ENCODE measurements at regions not wholly inside any gene's neighbourhood (a gene's known extent, or its start where the extent isn't known, plus 50 kb on each side); places are given as distances from the start of the nearest gene placed in this dataset.

- no TSS peak for BruUV-seq (replicated peaks)
Observed at GRCh38 chr2:21591926-21592325, 468.2 kb downstream of the TDRD15 start.

GRCh38 chr2:21599417-21599816 lies 475.6 kb downstream of the TDRD15 start:
- ATAC-seq: no peak
- in situ Hi-C loops (cut with HindIII; ENCODE audit: low pct_unique_long_range_greater_than_20kb, low sequenced_read_pairs): no loop called here
- H3K36me3 ChIP-seq (ENCODE audit: control insufficient read depth, insufficient read depth, low read length): no peaks in the 10 kb centered on the region
- H3K9me3 ChIP-seq (ENCODE audit: control insufficient read depth, insufficient read depth, low read depth, low read length): no peaks in the 10 kb centered on the region
- no peak overlapping the region for H3K27ac ChIP-seq (ENCODE audit: low read length)
- no peak for TF ChIP-seq SIN3A (IDR thresholded peaks at IDR 0.05; ENCODE audit: borderline replicate concordance, insufficient read depth, low read depth, low read length)
- no peak for TF ChIP-seq CTCF (IDR thresholded peaks at IDR 0.05)
- TF ChIP-seq POLR2AphosphoS5 (IDR thresholded peaks at IDR 0.05; ENCODE audit: low read depth, low read length): no peak
- no peak for TF ChIP-seq REST (IDR thresholded peaks at IDR 0.05; ENCODE audit: insufficient read depth in 1 of 2, low read depth in 2 of 2, low read length in 1 of 2)
- TF ChIP-seq TCF7L2 (IDR thresholded peaks at IDR 0.05; ENCODE audit: low read depth, low read length): no peak
- H3K4me3 ChIP-seq (ENCODE audit: low read depth in 2 of 2, low read length in 2 of 2): no peak overlapping the region
- no peaks in the 10 kb centered on the region for H3K4me1 ChIP-seq (ENCODE audit: control insufficient read depth, insufficient read depth, low read length)
- POLR2A ChIA-PET: no interaction called here
- intact Hi-C loops (cut with micrococcal nuclease; ENCODE audit: unreplicated experiment): no loop called here
- CTCF ChIA-PET: no interaction called here
- no peak for DNase-seq (ENCODE audit: low read depth, low spot score)
- BruUV-seq (replicated peaks): no TSS peak
- no peaks in the 10 kb centered on the region for H3K27me3 ChIP-seq (ENCODE audit: control insufficient read depth, insufficient read depth, low read length)

More at GRCh38 chr2:21591926-21592325, 468.2 kb downstream of the TDRD15 start:
- ChIA-PET CTCF (no interaction called here), POLR2A (no interaction called here)
- in situ Hi-C loops (cut with HindIII; ENCODE audit: low pct_unique_long_range_greater_than_20kb, low sequenced_read_pairs) (no loop called here), intact Hi-C loops (cut with micrococcal nuclease; ENCODE audit: unreplicated experiment) (no loop called here)
- TF ChIP-seq TCF7L2 (IDR thresholded peaks at IDR 0.05; ENCODE audit: low read depth, low read length) (no peak), REST (IDR thresholded peaks at IDR 0.05; ENCODE audit: insufficient read depth in 1 of 2, low read depth in 2 of 2, low read length in 1 of 2) (no peak), POLR2AphosphoS5 (IDR thresholded peaks at IDR 0.05; ENCODE audit: low read depth, low read length) (no peak), CTCF (IDR thresholded peaks at IDR 0.05) (no peak), SIN3A (IDR thresholded peaks at IDR 0.05; ENCODE audit: borderline replicate concordance, insufficient read depth, low read depth, low read length) (no peak)
- Histone ChIP-seq H3K9me3 (ENCODE audit: control insufficient read depth, insufficient read depth, low read depth, low read length) (no peaks in the 10 kb centered on the region), H3K27ac (ENCODE audit: low read length) (no peak overlapping the region), H3K27me3 (ENCODE audit: control insufficient read depth, insufficient read depth, low read length) (no peaks in the 10 kb centered on the region), H3K4me3 (ENCODE audit: low read depth in 2 of 2, low read length in 2 of 2) (no peak overlapping the region), H3K36me3 (ENCODE audit: control insufficient read depth, insufficient read depth, low read length) (no peaks in the 10 kb centered on the region), H3K4me1 (ENCODE audit: control insufficient read depth, insufficient read depth, low read length) (no peaks in the 10 kb centered on the region)
- DNase-seq (ENCODE audit: low read depth, low spot score) (no peak), ATAC-seq (no peak)

All from Panc1 (cell line).